ENCODE measurements at regions not wholly inside any gene's neighbourhood (a gene's known extent, or its start where the extent isn't known, plus 50 kb on each side); places are given as distances from the start of the nearest gene placed in this dataset.

- TF ChIP-seq CTCF (IDR thresholded peaks at IDR 0.05), result no peak
- TF ChIP-seq POLR2A (IDR thresholded peaks at IDR 0.05), result no peak
Measured at GRCh38 chr10:104563548-104563947, 77.5 kb upstream of the SORCS3 start.
